ENCODE measurements at regions not wholly inside any gene's neighbourhood (a gene's known extent, or its start where the extent isn't known, plus 50 kb on each side); places are given as distances from the start of the nearest gene placed in this dataset.

DNA sequence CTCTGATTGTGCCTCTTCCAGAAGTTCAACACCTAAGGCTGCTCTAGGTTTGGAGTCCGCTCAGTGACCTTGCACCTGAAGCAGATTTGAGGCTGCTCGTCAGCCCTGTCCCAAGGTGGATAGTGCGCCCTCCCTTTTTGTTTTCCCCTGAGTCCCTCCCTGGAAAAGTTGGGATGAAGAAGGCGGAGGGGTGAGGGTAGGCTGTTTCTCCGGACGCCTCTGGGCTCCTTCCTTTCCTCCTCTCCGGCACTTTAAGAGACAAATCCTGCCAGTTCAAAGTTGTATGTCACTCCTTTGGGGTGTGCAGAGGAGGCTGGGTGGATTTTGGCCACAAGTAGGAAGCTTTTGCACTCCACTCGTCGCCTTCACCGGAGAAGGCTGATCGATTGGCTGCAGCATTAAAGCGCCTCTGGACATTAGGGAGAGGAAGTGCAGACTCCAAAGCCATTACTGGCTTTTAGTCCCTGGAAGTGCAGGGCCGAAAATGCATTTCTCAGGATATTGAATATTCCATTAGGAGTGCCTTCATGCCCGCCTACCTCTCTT is 81.9 kb upstream of the PRKG1 start:
- Histone ChIP-seq H4K20me1 (ENCODE audit: insufficient read depth, low read depth, low read length) (no peaks in the 10 kb centered on the region), H3K79me2 (ENCODE audit: low read length) (no peaks in the 10 kb centered on the region), H3K4me3 (ENCODE audit: low read length) (no peak overlapping the region), H3K4me2 (ENCODE audit: low read depth, low read length, poor library complexity, severe bottlenecking) (no peak overlapping the region), H3K9ac (ENCODE audit: low read length) (no peak overlapping the region), H3K9me2 (replicated peaks; ENCODE audit: insufficient read depth, low read length) (no peaks in the 10 kb centered on the region), H3K27ac (ENCODE audit: low read length) (no peak overlapping the region), H3K36me3 (ENCODE audit: insufficient read depth, low read length) (no peaks in the 10 kb centered on the region), H3K9me3 (ENCODE audit: low read length) (no peaks in the 10 kb centered on the region), H3K27me3 (ENCODE audit: low read length) (no peaks in the 10 kb centered on the region), H2AFZ (ENCODE audit: low read length) (no peak overlapping the region), H3K4me1 (ENCODE audit: low read length) (no peaks in the 10 kb centered on the region)
- no peak for DNase-seq

GRCh38 chr10:50992972-50993766 is 81.1 kb upstream of the PRKG1 start:
- no peak overlapping the region for H3K4me2 ChIP-seq (ENCODE audit: low read depth, low read length, poor library complexity, severe bottlenecking)
- no peaks in the 10 kb centered on the region for H3K79me2 ChIP-seq (ENCODE audit: low read length)
- no peaks in the 10 kb centered on the region for H3K9me2 ChIP-seq (replicated peaks; ENCODE audit: insufficient read depth, low read length)
- H3K4me1 ChIP-seq (ENCODE audit: low read length), result no peaks in the 10 kb centered on the region
- no peaks in the 10 kb centered on the region for H3K9me3 ChIP-seq (ENCODE audit: low read length)
- no peaks in the 10 kb centered on the region for H3K36me3 ChIP-seq (ENCODE audit: insufficient read depth, low read length)
- no peak overlapping the region for H3K27ac ChIP-seq (ENCODE audit: low read length)
- no peak overlapping the region for H2AFZ ChIP-seq (ENCODE audit: low read length)
- H3K4me3 ChIP-seq (ENCODE audit: low read length), result no peak overlapping the region
- H4K20me1 ChIP-seq (ENCODE audit: insufficient read depth, low read depth, low read length), result no peaks in the 10 kb centered on the region
- H3K9ac ChIP-seq (ENCODE audit: low read length), result no peak overlapping the region
- DNase-seq, result no peak
- no peaks in the 10 kb centered on the region for H3K27me3 ChIP-seq (ENCODE audit: low read length)

GRCh38 chr10:50993771-50994251 is 80.5 kb upstream of the PRKG1 start:
- Histone ChIP-seq H4K20me1 (ENCODE audit: insufficient read depth, low read depth, low read length) (no peaks in the 10 kb centered on the region), H3K36me3 (ENCODE audit: insufficient read depth, low read length) (no peaks in the 10 kb centered on the region), H3K9me3 (ENCODE audit: low read length) (no peaks in the 10 kb centered on the region), H3K27me3 (ENCODE audit: low read length) (no peaks in the 10 kb centered on the region), H3K9ac (ENCODE audit: low read length) (no peak overlapping the region), H3K4me1 (ENCODE audit: low read length) (no peaks in the 10 kb centered on the region), H3K9me2 (replicated peaks; ENCODE audit: insufficient read depth, low read length) (no peaks in the 10 kb centered on the region), H3K4me3 (ENCODE audit: low read length) (no peak overlapping the region), H3K4me2 (ENCODE audit: low read depth, low read length, poor library complexity, severe bottlenecking) (no peak overlapping the region), H3K27ac (ENCODE audit: low read length) (no peak overlapping the region), H3K79me2 (ENCODE audit: low read length) (no peaks in the 10 kb centered on the region), H2AFZ (ENCODE audit: low read length) (no peak overlapping the region)
- no peak for DNase-seq

GRCh38 chr10:50997461-50997860 is 76.8 kb upstream of the PRKG1 start:
- Histone ChIP-seq H3K4me2 (ENCODE audit: low read depth, low read length, poor library complexity, severe bottlenecking) (no peak overlapping the region), H3K27ac (ENCODE audit: low read length) (no peak overlapping the region), H3K27me3 (ENCODE audit: low read length) (no peaks in the 10 kb centered on the region), H4K20me1 (ENCODE audit: insufficient read depth, low read depth, low read length) (no peaks in the 10 kb centered on the region), H3K9ac (ENCODE audit: low read length) (no peak overlapping the region), H3K4me1 (ENCODE audit: low read length) (no peaks in the 10 kb centered on the region), H3K9me2 (replicated peaks; ENCODE audit: insufficient read depth, low read length) (no peaks in the 10 kb centered on the region), H3K79me2 (ENCODE audit: low read length) (no peaks in the 10 kb centered on the region), H3K9me3 (ENCODE audit: low read length) (no peaks in the 10 kb centered on the region), H3K36me3 (ENCODE audit: insufficient read depth, low read length) (no peaks in the 10 kb centered on the region), H2AFZ (ENCODE audit: low read length) (no peak overlapping the region), H3K4me3 (ENCODE audit: low read length) (no peak overlapping the region)
- DNase-seq, result no peak

GRCh38 chr10:50999163-50999562 is 75.1 kb upstream of the PRKG1 start:
- H3K9me3 ChIP-seq (ENCODE audit: low read length), result no peaks in the 10 kb centered on the region
- no peak overlapping the region for H3K4me3 ChIP-seq (ENCODE audit: low read length)
- H2AFZ ChIP-seq (ENCODE audit: low read length), result no peak overlapping the region
- no peak overlapping the region for H3K4me2 ChIP-seq (ENCODE audit: low read depth, low read length, poor library complexity, severe bottlenecking)
- H3K9ac ChIP-seq (ENCODE audit: low read length), result no peak overlapping the region
- no peak for DNase-seq
- no peaks in the 10 kb centered on the region for H3K27me3 ChIP-seq (ENCODE audit: low read length)
- H3K27ac ChIP-seq (ENCODE audit: low read length), result no peak overlapping the region
- H3K36me3 ChIP-seq (ENCODE audit: insufficient read depth, low read length), result no peaks in the 10 kb centered on the region
- H4K20me1 ChIP-seq (ENCODE audit: insufficient read depth, low read depth, low read length), result no peaks in the 10 kb centered on the region
- no peaks in the 10 kb centered on the region for H3K4me1 ChIP-seq (ENCODE audit: low read length)
- H3K79me2 ChIP-seq (ENCODE audit: low read length), result no peaks in the 10 kb centered on the region
- H3K9me2 ChIP-seq (replicated peaks; ENCODE audit: insufficient read depth, low read length), result no peaks in the 10 kb centered on the region

DNA sequence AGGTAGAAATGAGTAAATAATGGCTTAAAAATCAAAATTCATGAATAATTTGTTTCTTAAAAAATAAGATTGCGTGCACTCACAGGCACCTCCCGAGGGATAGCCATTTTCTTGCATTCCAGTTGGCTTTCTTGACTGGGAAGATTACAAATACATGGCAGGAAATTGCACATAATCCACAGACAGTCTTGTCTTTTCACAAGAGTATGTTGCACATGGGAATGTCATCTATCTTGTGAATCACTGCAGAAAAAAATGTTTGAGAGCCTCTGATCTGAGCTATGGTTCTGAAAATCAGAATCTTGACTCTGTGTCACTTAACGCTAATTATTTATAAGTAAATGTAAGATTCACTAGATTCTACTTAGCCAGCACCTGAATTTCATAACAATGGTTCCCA is 74.1 kb upstream of the PRKG1 start:
- Histone ChIP-seq H3K9ac (ENCODE audit: low read length) (no peak overlapping the region), H3K27ac (ENCODE audit: low read length) (no peak overlapping the region), H3K4me3 (ENCODE audit: low read length) (no peak overlapping the region), H3K4me1 (ENCODE audit: low read length) (no peaks in the 10 kb centered on the region), H3K79me2 (ENCODE audit: low read length) (no peaks in the 10 kb centered on the region), H2AFZ (ENCODE audit: low read length) (no peak overlapping the region), H3K9me2 (replicated peaks; ENCODE audit: insufficient read depth, low read length) (no peaks in the 10 kb centered on the region), H3K36me3 (ENCODE audit: insufficient read depth, low read length) (no peaks in the 10 kb centered on the region), H4K20me1 (ENCODE audit: insufficient read depth, low read depth, low read length) (no peaks in the 10 kb centered on the region), H3K27me3 (ENCODE audit: low read length) (no peaks in the 10 kb centered on the region), H3K4me2 (ENCODE audit: low read depth, low read length, poor library complexity, severe bottlenecking) (no peak overlapping the region), H3K9me3 (ENCODE audit: low read length) (no peaks in the 10 kb centered on the region)
- DNase-seq, result no peak

DNA sequence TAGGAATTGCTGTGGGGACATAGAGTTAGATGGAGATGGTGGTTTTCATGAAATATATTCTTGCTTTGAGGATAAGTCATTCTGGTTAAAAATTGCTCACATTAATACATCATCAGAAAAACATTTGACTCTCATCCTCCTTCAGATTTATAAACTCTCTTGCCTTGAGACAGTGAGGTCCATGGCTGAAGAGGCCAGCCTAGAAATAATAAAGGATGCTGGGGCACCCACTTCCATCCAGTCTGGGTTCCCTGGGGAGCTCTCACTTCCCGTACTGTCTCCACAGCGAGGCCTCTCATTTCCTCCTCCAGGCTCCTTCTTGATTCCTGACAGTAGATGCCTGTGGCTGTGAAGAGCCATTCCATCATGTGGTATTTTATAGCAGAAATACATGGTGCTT is 73.3 kb upstream of the PRKG1 start:
- DNase-seq, result no peak
- Histone ChIP-seq H3K79me2 (ENCODE audit: low read length) (no peaks in the 10 kb centered on the region), H2AFZ (ENCODE audit: low read length) (no peak overlapping the region), H3K27me3 (ENCODE audit: low read length) (no peaks in the 10 kb centered on the region), H3K9me3 (ENCODE audit: low read length) (no peaks in the 10 kb centered on the region), H3K36me3 (ENCODE audit: insufficient read depth, low read length) (no peaks in the 10 kb centered on the region), H3K27ac (ENCODE audit: low read length) (no peak overlapping the region), H3K4me2 (ENCODE audit: low read depth, low read length, poor library complexity, severe bottlenecking) (no peak overlapping the region), H3K9ac (ENCODE audit: low read length) (no peak overlapping the region), H3K4me1 (ENCODE audit: low read length) (no peaks in the 10 kb centered on the region), H3K9me2 (replicated peaks; ENCODE audit: insufficient read depth, low read length) (no peaks in the 10 kb centered on the region), H3K4me3 (ENCODE audit: low read length) (no peak overlapping the region), H4K20me1 (ENCODE audit: insufficient read depth, low read depth, low read length) (no peaks in the 10 kb centered on the region)

- Histone ChIP-seq H4K20me1 (ENCODE audit: insufficient read depth, low read depth, low read length) (no peaks in the 10 kb centered on the region), H3K9me2 (replicated peaks; ENCODE audit: insufficient read depth, low read length) (no peaks in the 10 kb centered on the region), H3K4me3 (ENCODE audit: low read length) (no peak overlapping the region), H3K27ac (ENCODE audit: low read length) (no peak overlapping the region), H3K4me2 (ENCODE audit: low read depth, low read length, poor library complexity, severe bottlenecking) (no peak overlapping the region), H3K9ac (ENCODE audit: low read length) (no peak overlapping the region), H3K4me1 (ENCODE audit: low read length) (no peaks in the 10 kb centered on the region), H3K9me3 (ENCODE audit: low read length) (no peaks in the 10 kb centered on the region), H3K79me2 (ENCODE audit: low read length) (no peaks in the 10 kb centered on the region), H3K36me3 (ENCODE audit: insufficient read depth, low read length) (no peaks in the 10 kb centered on the region), H2AFZ (ENCODE audit: low read length) (no peak overlapping the region), H3K27me3 (ENCODE audit: low read length) (no peaks in the 10 kb centered on the region)
- peak; percentile 69 for DNase-seq
Observed at GRCh38 chr10:51001587-51001986, 72.7 kb upstream of the PRKG1 start.
